HG03108 (cell line): ENCODE measurements at regions not wholly inside any gene's neighbourhood (a gene's known extent, or its start where the extent isn't known, plus 50 kb on each side); places are given as distances from the start of the nearest gene placed in this dataset.
"Not testable (repeated sequence)": the region's sequence is repeated elsewhere in the genome, so short reads cannot be mapped to it uniquely, and the experiment has no call there.

Experiments used
- ATAC-seq: cut with Tn5 transposase; IDR thresholded peaks from one replicate; pipeline ENCODE4 v1.9.1; 2021; ENCODE audit warnings: moderate library complexity; ENCODE audit not compliant: unreplicated experiment

DNA sequence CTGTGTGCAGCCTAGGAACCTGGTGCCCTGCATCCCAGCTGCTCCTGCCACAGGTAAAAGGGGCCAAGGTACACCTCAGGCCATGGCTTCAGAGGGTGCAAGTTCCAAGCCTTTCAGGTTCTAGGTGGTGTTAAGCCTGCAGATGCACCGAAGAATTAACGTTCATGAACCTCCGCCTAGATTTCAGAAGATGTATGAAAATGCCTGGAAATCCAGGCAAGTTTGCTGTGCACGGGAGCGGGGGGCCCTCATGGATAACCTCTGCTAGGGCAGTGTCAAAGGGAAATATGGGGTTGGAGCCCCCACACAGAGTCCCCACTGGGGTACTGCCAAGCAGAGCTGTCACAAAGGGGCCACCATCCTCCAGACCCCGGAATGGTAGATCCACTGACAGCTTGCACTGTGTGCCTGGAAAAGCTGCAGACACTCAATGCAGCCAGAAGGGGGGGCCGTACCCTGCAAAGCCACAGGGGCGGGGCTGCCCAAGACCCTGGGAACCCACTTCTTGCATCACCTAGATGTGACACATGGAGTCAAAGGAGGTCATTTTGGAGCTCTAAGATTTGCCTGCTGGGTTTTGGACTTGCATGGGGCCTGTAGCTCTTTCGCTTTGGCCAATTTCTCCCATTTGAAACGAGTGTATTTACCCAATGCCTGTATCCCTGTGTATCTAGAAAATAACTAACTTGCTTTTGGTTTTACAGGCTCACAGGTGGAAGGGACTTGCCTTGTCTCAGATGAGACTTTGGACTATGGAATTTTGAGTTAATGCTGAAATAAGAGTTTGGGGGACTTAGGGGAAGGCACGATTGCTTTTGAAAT, 145.2 kb upstream of the C1QTNF3 start:
- ATAC-seq, result not testable (repeated sequence)

DNA sequence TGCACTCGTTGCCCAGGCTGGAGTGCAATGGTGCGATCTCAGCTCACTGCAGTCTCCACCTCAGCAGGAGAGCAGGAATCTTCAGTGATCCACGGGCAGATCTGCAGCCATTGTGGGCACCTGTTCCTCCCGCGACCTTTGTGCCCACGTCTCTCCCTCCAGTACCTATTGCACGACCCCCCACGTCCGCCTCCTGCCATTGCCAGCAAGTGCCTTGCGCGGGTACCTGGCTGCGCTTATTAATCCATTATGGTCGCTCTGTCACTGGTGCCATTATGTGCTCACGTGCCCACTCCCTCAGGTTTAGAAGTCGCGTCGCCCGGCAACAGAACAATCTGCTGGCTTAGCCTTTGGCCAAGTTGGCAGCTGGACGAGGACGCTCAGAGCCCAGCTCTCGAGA, 146.2 kb upstream of the C1QTNF3 start:
- not testable (repeated sequence) for ATAC-seq

DNA sequence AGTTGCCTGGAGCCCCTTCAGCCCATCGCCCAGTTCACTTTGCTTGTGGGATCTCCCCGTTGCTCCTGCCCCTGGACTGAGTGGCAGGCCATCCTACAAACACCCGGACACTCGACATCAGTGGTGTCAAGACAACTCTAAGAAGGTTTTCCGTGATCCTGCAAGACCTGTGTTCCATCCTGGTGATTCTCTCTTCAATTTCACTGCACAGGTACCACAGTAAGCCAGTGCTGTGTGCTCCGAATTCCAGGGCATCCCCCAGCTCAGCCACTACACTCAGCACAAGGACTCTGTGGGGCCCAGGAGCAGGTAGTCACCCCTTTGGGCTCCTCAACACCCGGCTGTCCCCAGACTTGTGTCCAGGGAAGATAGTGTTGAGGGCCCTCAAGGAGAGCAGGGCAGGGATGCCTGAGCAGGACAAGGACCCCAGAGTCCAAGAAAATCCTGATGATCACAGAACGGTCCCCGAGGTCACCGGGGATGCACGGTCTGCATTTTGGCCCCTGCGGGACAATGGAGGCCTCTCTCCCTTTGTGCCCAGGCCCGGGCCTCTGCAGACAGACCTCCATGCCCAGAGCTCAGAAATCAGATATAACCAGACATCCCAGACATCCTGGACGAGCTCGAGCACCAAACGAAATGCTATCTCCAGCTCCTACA, 146.9 kb upstream of the C1QTNF3 start:
- ATAC-seq, result not testable (repeated sequence)

DNA sequence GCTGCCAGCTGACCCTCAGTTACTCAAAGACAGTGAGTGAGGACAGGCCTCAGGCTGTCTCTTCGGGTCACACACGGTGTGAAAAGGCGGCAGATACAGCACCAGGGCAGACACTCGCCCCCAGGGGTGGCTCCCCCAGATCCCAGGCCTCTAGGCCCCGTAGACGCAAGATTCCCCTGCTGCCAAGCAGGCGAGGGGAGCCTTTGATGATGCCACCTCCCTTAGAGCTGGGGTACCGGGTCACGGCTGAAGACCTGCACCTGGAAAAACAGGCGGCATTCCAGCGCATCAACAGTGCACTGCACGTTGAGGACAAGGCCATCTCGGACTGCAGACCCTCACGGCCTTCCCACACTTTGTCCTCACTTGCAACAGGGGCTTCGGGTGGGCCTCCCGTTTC, 147.5 kb upstream of the C1QTNF3 start:
- ATAC-seq, result not testable (repeated sequence)

DNA sequence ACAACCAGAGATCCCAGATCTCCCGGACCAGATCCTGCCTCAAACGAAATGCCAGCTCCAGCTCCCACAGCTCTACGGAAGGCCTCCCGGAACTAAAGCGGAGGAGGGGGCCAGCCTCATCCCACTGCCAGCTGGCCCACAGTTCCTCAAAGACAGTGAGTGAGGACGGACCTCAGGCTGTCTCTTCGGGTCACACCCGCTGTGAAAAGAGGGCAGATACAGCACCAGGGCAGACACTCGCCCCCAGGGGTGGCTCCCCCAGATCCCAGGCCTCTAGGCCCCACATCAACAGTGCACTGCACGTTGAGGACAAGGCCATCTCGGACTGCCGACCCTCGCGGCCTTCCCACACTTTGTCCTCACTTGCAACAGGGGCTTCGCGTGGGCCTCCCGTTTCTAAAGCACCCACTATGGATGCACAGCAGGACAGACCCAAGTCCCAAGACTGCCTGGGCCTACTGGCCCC, 148.3 kb upstream of the C1QTNF3 start:
- not testable (repeated sequence) for ATAC-seq

DNA sequence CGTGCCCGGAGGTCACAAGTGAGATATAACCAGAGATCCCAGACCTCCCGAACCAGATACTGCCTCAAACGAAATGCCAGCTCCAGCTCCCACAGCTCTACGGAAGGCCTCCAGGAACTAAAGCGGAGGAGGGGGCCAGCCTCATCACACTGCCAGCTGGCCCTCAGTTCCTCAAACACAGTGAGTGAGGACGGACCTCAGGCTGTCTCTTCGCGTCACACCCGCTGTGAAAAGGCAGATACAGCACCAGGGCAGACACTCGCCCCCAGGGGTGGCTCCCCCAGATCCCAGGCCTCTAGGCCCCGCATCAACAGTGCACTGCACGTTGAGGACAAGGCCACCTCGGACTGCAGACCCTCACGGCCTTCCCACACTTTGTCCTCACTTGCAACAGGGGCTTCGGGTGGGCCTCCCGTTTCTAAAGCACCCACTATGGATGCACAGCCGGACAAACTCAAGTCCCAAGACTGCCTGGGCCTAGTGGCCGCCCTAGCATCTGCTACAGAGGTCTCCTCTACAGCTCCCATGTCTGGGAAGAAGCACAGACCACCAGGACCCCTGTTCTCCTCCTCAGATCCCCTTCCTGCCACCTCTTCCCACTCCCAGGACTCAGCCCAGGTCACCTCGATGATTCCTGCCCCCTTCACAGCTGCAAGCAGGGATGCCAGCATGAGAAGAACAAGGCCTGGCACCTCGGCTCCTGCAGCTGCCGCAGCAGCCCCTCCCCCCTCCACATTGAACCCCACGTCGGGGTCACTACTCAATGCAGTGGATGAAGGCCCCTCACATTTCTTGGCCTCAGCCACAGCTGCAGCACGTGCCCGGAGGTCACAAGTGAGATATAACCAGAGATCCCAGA, 149.3 kb upstream of the C1QTNF3 start:
- ATAC-seq, result not testable (repeated sequence)

DNA sequence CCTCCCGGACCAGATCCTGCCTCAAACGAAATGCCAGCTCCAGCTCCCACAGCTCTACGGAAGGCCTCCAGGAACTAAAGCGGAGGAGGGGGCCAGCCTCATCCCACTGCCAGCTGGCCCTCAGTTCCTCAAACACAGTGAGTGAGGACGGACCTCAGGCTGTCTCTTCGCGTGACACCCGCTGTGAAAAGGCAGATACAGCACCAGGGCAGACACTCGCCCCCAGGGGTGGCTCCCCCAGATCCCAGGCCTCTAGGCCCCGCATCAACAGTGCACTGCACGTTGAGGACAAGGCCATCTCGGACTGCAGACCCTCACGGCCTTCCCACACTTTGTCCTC, 149.9 kb upstream of the C1QTNF3 start:
- not testable (repeated sequence) for ATAC-seq

DNA sequence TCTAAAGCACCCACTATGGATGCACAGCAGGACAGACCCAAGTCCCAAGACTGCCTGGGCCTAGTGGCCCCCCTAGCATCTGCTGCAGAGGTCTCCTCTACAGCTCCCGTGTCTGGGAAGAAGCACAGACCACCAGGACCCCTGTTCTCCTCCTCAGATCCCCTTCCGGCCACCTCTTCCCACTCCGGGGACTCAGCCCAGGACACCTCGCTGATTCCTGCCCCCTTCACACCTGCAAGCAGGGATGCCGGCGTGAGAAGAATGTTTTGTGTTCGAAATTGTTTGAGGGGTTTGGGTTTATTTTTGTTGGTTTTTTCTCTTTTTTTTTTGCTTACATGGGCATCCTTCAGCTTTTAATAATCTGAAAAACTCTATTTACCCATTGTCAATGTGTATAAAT, 150.3 kb upstream of the C1QTNF3 start:
- not testable (repeated sequence) for ATAC-seq

DNA sequence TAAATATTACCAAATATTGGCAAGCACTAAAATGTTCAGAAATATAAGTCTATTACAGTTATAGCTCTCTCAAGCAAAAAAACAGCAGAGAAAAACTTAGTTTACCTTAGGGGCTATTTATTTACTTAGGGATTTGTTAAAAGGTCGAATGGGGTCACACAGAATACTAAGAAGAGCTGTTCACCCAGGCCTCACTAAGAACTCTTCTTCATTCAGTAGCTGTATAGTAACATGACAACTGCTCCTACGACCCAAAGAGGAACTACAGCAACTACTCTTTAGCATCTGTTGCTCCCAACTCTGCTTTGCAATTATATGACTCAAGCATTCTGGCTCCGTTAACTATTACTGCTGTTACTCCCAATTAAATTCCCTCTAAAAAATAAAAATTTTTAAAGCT, 150.8 kb upstream of the C1QTNF3 start:
- not testable (repeated sequence) for ATAC-seq

DNA sequence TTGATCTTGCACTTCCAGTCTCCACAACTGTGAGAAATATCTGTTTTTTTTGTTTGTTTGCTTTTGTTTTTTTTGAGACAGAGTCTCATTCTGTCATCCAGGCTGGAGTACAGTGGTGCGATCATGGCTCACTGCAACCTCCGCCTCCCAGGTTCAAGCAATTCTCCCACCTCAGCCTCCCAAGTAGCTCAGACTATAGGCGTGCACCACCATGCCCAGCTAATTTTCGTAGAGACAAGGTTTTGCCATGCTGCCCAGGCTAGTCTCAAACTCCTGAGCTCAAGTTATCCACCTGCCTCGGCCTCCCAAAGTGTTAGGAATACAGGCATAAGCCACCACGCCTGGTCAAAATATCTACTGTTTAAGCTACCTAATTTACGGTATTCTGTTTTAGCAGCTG, 153.1 kb upstream of the C1QTNF3 start:
- ATAC-seq, result not testable (repeated sequence)

DNA sequence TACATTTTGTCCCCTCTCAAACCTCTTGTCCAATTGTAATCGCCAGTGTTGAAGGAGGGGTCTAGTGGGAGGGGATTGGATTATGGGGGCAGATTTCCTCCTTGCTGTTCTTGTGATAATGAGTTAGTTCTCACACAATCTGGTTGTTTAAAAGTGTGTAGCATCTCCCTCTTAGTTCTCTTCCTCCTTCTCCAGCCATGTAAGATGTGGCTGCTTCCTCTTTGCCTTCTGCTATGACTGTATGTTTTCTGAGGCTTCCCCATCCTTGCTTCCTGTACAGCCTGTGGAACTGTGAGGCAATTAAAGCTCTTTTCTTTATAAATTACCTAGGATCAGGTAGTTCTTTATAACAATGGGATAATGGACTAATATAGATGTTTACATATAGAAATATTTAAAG, 162.3 kb upstream of the C1QTNF3 start:
- not testable (repeated sequence) for ATAC-seq

DNA sequence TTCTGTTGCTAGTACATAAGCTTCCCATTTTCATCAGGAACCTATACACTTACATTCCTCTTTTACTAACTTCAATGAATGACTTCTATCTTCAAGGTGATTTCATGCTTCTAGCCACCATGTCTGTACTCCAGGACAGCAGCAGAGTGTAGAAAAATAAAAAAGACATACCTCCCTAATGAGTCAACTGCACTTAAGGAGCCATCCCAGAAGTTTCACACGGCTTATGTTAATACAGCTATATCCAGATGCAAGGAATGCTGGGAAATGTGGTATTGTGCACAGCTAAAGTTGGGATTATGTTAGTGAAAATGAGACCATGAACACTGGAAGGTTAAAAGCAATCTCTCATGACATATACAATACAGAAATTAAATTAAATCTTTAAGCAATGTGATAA, 174.4 kb upstream of the C1QTNF3 start:
- ATAC-seq, result not testable (repeated sequence)

DNA sequence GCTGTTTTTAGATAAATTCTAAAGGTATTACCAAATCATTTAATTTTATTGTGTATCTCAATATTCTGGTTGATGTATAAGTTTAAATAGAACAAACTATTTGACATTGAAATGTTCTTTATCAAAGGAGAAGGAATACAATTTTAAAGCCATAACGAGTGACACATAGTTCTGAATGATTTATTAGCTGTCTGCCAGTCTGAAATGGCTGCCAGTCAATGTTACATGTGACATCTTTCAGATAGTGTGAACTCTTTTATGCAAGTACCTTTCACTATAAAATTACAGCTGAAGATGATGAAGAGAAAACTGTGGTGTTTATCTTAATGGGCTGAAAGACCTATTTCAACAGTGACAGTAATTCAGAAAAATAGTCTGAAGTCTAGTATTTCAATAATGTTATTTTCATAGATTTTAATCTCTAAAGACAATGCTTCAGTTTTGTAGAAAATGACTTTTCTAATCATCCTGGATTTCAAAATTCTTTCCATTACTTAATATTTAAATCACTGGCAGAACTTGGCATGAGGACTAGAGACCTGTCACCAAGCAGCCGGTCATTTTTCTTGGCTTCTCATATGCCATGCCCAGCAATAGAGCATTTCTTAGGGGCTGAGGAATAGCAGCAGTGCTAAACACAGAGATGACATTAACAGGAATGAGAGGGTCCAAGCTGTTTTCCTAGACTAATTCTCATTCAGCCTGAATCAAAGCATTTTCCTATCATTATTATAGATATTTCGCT, 178.5 kb upstream of the C1QTNF3 start:
- ATAC-seq, result not testable (repeated sequence)

DNA sequence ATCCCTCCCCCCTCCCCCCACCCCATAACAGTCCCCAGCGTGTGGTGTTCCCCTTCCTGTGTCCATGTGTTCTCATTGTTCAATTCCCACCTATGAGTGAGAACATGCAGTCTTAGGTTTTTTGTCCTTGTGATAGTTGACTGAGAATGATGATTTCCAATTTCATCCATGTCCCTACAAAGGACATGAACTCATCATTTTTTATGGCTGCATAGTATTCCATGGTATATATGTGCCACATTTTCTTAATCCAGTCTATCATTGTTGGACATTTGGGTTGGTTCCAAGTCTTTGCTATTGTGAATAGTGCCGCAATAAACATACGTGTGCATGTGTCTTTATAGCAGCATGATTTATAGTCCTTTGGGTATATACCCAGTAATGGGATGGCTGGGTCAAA, 180.1 kb upstream of the C1QTNF3 start:
- ATAC-seq, result not testable (repeated sequence)

DNA sequence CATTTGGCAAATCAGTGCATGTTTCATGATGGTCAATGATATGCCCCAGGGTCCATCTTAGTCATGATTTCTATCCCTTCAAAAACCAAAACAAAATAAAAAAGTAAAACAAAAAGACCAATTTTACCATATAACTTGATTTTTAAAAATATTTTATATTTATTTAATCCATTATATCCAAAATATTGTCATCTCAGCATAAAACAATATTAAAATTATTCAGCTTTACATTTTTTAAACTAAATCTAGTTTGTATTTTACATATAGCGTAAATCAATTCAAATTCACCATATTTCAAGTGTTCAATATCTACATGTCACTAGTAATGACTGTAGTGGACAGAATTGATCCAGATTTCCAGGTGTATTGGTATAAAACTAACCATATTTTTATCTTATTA, 187.4 kb upstream of the C1QTNF3 start:
- not testable (repeated sequence) for ATAC-seq

DNA sequence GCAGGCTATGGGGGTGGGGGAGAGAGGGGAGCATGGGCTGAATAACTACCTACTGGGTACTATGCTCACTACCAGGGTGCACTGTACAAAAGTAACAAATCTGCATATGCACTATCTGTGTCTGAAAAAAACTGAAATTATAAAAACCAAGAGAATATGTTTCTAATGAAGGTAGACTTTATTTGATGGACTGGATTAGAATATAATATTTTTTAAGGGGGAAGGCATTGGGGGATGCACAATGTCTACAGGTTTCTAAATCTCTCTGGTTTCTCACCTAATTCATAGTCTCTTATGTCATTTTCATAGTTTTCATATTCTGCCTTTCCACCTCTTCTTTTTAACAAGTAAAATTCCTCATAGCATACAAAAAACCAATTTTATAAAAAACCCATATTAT, 200.8 kb upstream of the C1QTNF3 start:
- not testable (repeated sequence) for ATAC-seq

DNA sequence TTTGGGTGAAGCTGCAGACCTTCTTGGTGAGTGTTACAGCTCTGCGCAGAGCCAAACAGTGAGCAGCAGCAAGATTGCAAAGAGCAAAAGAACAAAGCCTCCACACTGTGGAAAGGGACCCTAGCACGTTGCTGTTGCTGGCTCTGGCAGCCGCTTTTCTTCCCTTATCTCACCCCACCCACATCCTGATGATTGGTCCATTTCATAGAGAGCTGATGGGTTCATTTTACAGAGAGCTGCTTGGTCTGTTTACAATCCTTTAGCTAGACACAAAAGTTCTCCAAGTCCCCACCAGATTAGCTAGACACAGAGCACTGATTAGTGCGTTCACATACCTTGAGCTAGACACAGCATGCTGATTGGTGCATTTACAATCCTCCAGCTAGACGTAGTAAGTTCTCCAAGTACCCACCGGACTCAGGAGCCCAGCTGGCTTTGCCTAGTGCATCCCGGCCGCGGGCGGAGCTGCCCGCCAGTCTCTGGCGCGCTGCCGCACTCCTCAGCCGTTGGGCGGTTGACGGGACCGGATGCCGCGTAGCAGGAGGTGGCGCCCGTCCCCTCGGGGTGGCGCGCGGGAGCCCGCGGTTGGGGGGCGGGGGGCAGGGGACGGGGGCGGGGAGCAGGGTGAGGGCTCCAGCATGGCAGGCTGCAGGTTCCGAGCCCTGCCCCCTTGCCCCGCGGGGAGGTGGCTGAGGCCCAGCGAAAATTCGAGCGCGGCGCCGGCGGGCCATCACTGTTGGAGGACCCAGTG, 201.4 kb upstream of the C1QTNF3 start:
- not testable (repeated sequence) for ATAC-seq

DNA sequence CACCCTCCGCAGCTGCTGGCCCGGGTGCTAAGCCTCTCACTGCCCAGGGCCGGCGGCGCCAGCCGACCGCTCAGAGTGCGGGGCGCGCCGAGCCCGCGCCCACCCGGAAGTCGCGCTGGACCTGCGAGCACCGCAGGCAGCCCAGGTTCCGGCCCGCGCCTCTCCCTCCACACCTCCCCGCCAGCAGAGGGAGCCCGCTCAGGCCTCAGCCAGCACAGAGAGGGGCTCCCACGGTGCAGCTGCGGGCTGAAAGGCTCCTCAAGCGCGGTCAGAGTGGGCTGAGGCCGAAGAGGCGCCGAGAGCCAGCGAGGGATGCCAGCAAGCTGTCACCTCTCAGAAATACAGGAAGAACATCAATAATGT, 202.0 kb upstream of the C1QTNF3 start:
- ATAC-seq, result not testable (repeated sequence)

DNA sequence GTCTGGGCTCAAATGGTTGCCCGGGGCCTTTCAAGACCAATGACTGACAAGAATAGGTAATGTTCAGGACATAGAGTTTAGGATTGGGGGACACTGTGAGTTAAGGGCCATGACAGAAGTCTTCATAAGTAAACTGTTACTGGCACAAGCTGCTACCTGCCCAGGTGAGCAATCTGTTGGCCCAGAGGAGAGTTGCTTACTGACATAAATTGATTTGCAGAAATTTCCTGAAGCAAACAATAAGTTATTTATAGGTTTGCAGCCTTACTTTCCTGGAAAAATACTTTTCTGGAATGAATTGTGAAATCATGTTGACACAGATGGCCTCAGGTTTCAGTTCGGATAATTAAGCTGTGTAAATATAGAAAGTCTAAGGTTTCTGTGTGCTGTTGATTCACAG, 202.8 kb upstream of the C1QTNF3 start:
- not testable (repeated sequence) for ATAC-seq

DNA sequence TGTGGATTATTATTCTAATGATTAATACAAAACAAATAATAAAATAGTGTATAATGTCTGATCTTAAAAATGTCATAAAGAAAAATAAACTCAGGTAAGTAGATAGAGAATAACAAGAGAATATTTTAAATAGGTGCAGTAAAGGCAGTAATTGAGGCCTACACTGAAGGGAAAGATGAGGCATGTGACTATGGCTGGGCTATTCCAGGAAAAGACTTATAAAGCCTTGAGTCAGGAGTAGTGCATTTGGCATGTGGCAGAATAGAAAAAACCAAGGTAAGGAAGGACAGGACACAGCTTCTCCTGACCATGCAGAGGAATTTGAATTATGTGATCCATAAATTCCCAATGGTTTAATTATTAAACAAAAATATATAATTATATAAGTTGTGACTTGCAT, 215.6 kb upstream of the C1QTNF3 start:
- not testable (repeated sequence) for ATAC-seq
